Stomach (tissue), 4 donors: ENCODE measurements at regions not wholly inside any gene's neighbourhood (a gene's known extent, or its start where the extent isn't known, plus 50 kb on each side); places are given as distances from the start of the nearest gene placed in this dataset.

Experiments used
- EP300 ChIP-seq: sonication (generic); formaldehyde crosslinking; IDR thresholded peaks from one replicate; pipeline ENCODE4 v1.6.1; 2017; ENCODE audit warnings: antibody characterized with exemption
- POLR2A ChIP-seq, 4 donors: fragments of 450-650 bp; IDR thresholded peaks; one replicate each; pipeline ENCODE4 v1.6.1; 2016; ENCODE audit warnings: antibody characterized with exemption in 4 of 4, control low read depth in 2 of 4, mild to moderate bottlenecking in 1 of 4, moderate library complexity in 1 of 4
- POLR2AphosphoS5 ChIP-seq, 3 donors: sonication (generic); formaldehyde crosslinking; IDR thresholded peaks; one replicate each; pipeline ENCODE4 v1.6.1; 2016; ENCODE audit warnings: antibody characterized with exemption in 3 of 3
- TF ChIP-seq, protein P1 (sequence below), 7 experiments: fragments of 450-650 bp in 4 of 7; fragments of 200-600 bp in 3 of 7; sonication (generic) in 3 of 7; IDR thresholded peaks; one replicate each; pipeline ENCODE4 v1.5.1; 2016 to 2019; ENCODE audit warnings: antibody characterized with exemption in 7 of 7, control low read depth in 2 of 7, mild to moderate bottlenecking in 1 of 7

DNA sequence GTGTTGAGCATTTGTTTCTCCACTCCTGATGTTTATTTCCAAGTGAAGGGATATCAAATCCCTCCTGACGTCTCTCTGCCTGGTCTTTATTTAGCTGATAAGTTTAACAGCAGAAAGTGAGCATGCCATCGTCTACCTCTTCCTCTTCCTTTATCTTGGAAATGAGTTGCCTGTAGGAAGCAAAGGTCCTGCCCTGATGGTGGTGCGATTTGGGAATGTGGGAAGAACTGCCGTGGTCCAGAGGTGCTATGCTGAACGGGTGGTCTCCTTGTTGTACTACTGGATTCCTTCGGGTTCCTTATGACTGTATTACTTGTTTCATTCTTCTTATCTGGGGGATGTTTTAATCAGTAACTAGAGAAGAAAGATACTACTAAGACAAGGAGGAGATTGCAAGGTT is 217.5 kb downstream of the PMAIP1 start:
- no peak for TF ChIP-seq POLR2A (IDR thresholded peaks at IDR 0.05)
- TF ChIP-seq, protein P1, sequence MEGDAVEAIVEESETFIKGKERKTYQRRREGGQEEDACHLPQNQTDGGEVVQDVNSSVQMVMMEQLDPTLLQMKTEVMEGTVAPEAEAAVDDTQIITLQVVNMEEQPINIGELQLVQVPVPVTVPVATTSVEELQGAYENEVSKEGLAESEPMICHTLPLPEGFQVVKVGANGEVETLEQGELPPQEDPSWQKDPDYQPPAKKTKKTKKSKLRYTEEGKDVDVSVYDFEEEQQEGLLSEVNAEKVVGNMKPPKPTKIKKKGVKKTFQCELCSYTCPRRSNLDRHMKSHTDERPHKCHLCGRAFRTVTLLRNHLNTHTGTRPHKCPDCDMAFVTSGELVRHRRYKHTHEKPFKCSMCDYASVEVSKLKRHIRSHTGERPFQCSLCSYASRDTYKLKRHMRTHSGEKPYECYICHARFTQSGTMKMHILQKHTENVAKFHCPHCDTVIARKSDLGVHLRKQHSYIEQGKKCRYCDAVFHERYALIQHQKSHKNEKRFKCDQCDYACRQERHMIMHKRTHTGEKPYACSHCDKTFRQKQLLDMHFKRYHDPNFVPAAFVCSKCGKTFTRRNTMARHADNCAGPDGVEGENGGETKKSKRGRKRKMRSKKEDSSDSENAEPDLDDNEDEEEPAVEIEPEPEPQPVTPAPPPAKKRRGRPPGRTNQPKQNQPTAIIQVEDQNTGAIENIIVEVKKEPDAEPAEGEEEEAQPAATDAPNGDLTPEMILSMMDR (IDR thresholded peaks at IDR 0.05): no peak
- TF ChIP-seq EP300: no peak
- TF ChIP-seq POLR2AphosphoS5 (IDR thresholded peaks at IDR 0.05): no peak
